ENCODE measurements at regions not wholly inside any gene's neighbourhood (a gene's known extent, or its start where the extent isn't known, plus 50 kb on each side); places are given as distances from the start of the nearest gene placed in this dataset.
"Not testable (repeated sequence)": the region's sequence is repeated elsewhere in the genome, so short reads cannot be mapped to it uniquely, and the experiment has no call there.

DNA sequence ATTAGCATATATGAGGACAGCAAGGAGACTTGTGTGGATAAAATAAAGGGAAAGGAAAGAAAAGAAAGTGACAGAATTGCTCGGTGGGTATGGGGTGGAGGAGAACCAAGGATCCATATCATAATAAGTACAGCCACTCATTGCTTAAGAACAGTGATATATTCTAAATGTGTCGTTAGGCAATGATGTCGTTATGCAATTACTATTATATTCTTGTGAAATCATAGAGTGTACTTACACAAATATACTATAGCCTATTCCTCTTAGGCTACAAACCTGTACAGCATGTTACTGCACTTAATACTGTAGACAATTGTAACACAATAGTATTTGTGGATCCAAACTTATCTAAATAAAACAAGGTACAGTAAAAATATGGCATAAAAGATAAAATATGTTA lies 271.1 kb downstream of the CCER1 start:
- no peak for DNase-seq

DNA sequence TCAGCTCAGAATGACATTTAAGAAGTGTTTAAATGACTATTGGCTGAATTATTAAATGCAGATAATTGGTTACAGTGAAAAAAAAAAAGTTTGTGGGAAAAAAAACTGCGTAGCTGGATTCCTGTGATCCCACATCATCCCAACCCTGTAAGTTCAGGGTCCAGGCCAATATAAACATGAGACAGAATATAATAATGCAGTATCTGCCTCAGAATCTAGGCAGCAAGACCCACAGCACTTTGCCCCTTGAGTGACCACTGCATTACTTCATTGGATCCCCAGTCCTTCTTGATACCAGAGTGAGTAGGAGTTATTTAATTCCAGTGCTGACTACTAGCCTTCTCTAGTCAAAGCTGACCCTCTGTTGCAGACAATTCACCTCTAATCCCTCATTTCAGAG lies 272.6 kb downstream of the CCER1 start:
- no peak for DNase-seq

DNA sequence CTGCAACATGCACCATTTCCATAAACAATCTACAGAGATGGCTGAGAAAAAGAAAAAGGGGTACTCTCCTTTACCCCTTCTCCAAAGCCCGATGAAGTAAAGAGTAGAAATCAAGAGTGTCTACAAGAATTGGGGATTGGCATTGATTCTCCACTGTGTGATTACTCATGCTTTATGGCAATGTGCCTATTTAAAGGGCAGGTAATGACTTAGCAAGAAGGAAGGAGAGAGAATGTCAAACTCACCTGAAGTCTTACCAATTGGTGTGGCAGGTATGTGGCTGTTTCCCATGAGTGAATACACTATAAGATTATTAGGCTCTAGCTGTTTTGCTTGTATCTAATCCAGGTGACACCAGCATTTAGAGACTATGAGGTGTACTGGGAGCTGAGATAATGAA lies 275.3 kb downstream of the CCER1 start:
- DNase-seq: no peak

DNA sequence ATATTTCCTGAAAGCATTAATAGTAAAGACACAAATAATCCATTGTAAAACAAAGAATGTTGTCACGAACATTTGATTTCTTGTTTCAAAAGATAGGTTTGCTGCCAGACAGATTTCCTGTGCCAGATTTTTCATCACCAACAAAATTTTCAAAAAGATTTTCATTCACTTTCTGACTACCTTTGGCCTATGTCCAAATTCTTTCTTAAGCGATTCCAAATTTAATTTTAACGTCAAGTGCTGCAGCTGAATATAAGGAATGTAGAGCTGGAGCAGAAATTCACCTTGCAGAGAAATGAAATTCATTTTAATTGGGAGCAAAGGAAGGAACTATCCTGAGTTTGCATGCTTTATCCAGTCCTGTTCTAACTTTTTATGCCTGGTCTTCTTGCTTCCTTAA lies 277.4 kb downstream of the CCER1 start:
- DNase-seq: no peak

DNA sequence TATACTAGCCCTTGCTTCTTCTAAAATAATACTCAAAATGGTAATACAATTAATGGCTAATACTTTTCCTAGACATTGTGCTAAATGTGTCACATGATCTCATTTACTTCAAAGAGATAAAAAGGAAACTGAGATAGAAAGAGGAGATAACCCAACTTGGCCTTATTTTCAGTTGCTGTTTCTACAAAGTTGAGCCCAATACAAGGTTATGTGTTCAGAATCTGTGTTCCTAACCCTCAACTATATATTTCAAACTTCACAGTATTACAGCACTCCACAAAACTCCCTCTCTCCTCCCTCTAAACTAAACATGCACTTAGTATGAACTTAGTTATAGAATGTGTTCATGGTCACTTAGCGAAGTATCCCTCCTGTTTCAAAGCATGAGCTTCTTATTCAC lies 277.9 kb downstream of the CCER1 start:
- no peak for DNase-seq

DNA sequence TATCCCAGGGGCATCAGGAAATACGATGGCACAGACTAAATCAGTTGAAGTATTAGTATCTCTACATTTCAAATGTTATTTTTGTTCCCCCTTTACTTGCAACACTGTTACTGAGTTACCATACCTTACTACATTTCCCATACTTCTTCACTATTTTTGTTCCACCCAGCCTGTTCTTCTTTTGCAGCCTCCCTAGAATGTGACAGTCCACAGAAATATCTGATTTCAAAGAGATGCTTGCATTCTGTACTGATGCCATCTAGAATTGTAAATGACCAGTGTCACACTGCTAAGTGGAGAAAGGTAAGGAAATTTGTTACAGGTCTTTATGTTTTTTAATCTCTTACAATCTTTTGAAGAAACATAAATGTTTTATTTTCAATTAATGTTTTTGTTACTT lies 279.9 kb downstream of the CCER1 start:
- DNase-seq: no peak

DNA sequence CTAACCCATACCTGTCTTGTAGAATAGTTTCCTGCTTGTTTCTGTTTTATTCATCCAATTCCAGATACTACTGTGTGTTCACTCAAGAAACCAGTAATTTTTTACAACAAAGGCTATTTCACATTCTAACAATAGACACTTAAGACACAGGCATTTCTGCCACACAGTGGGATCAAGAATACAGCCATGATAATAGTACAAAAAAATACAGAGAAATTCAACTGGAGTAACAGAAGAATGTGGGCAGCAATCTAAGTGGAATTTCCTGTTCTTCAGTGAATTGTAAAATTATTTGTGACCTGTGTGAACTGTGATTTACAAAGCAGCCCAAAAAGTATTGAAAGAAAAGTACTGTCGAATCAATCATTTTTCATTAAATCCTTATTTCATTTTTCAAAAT lies 282.9 kb downstream of the CCER1 start:
- DNase-seq: no peak

DNA sequence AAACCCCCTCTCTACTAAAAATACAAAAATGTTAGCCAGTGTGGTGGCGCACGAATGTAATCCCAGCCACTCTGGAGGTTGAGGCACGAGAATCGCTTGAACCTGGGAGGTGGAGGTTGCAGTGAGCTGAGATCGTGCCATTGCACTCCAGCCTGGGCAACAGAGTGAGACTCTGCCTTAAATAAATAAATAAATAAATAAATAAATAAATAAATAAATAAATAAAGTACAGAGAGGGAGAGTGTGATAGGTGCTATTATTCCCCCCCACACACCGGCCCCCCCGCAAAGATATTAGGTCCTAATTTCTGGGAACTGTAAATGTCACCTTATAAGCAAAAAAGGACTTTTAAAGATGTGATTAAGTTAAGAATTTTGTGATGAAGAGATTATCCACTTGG lies 291.0 kb downstream of the CCER1 start:
- not testable (repeated sequence) for DNase-seq

DNA sequence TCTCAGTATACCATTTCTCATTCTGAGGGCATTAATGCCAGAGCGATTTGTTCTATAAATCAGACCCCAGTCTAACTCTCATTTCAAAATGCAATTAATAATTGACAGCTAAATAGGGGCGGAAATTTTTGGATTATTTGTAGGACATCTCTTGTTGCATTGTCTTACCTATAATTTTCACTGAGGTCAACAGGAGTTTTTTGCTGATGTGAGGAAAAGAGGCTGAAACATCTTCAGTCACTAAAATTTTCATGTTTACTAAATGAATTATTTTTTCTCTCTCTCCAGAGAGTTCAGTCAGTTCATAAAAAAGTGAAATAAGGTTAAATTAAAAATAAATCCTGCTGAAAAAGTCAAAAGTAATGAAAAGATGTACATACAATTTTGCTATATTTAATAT lies 295.9 kb downstream of the CCER1 start:
- DNase-seq: no peak

DNA sequence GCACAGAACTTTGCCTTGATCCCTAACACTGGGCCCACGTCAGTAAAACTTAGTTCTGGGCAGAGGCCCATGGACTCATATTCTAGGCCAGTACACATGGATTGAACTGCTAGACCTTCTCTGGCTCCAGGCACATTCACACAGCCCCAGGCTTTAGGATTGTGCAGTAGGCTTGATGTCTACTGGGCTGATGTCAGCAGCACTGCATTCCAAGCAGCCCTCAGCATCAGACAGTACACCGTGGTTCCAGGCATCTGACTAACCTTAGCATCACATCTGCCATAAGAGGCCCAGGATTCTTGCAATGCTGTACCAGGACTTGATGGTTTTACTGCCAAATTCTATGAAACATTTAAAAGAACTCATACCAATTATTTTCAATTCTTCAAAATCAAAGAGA lies 301.9 kb downstream of the CCER1 start:
- DNase-seq: no peak

DNA sequence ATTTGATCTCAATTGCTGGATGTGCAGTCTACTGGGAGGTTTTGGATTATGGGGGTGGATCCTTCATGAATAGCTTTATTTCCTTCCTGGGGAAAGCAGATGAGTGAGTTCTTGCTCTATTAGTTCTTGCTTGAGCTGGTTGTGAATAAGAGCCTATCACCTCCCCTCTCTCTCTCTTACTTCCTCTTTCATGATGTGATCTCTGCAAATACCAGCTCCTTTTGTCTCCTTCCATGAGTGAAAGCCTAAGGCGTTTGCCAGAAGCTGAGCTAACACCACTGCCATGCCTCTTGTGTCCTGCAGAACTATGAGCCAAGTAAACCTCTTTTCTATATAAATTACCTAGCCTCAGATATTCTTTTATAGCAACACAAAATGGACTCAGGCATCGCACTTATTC lies 302.7 kb downstream of the CCER1 start:
- DNase-seq: no peak

DNA sequence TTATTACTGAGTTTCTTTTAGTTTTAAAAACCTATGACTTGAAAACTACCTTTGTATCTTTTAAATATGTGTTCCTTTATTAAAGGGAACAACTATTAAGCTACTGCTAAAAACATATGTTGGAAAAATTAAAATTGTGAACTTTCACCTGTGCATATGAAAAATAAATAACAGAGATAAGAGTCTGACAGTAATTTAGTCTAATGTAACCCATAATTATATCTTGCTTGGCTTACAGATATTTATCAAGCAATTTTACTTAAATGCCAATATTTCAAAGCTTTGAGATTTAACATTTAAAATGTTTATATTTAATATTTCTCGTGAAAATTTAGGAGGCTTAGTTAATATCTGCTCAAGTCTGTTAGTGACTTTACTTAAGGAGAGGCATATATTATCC lies 309.8 kb downstream of the CCER1 start:
- DNase-seq: no peak

DNA sequence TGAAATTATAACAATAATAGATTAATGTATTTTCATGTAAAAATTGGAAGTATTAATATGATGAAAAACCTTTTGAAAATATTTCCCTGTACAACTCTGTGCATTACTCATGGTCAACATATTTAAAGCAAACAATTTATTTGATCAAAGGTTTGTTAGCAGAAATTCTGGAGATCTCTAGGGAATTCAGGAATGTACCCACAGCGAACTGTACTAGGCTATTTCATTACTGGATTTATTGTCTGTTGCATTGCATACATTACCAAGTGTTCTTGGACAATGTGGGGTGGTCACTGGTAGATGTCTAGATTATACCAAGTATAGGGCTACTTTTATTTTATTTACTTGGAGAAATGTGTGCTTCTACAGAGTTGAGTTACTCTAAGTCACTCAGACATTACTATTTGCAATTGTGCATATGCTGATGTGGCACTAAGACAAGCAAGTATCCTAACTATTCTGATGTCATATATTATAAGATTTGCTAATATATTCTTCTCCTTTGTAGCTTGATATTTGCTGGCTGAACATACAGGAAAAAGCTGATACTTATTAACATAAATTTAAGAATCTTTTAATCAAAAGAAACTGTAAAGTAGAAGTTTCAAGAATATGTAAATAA lies 323.3 kb downstream of the CCER1 start:
- DNase-seq: no peak

DNA sequence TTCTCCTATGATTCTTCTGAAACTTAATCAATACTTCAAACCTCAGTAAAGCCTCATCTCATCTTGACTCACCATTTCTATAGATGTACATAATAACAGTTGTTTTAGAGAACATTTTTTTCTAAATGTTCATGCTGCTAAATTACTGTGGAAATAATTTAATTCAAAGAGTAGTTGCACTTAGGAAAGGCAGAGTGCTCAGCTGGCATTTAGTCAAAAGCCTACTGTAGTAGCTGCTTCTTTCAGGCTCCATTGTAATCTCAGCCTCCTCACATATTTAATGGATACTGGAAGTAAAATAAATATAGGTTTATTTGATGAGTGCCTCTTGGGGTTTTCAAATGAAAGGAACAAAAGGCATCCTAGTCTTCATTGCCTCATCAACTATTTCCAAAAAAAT lies 325.0 kb downstream of the CCER1 start:
- DNase-seq: no peak

DNA sequence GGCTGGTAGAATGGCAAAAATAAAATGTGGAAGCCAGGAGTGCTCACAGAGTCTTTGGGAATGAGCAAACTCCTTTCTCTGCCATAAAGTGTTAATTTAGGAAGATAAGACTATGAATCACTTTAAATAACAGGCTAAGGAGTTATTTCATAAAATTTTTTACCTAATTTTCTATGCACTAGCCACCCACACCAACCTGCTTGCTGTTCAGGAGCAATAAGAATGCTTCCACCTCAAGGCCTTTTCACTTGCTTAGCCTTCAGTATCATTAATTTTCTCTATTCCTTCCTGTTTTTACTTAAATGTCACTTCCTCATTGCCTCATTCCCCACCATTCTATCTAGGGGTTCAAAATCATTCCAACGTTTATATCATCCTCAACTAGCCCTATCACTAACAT lies 326.8 kb downstream of the CCER1 start:
- no peak for DNase-seq

DNA sequence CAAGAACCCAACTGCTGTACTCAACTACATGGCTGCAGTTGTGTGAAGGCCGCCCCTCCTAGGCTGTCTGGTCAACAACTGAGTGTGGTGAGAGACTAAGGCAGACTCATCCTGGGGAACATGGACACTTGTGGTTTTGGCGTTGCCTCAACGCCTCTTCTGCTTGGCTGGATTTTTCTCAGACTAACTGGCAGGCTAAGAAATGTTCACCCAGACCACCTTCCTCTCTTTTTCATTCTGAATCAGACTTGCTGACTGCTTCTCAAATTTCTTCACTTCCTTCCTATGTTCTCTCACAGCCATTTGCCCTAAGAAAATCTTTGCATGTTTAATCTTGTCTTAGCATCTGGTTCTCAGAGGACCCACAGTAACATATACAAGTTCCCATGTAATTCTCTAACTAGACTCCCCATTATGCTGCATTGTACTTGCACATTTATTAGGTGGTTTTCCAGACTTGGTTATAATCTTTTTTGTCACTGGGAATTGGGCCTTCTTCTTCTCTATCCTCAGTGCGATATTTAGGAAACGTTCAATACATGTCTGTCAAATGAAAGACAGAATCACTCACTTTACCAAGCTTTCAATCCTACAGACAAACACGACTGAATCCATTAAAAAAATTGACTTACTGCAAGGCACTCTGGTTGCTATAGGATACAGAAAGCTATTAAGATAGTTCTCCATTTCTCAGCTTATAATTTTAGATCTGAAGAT lies 327.6 kb downstream of the CCER1 start:
- DNase-seq: no peak

DNA sequence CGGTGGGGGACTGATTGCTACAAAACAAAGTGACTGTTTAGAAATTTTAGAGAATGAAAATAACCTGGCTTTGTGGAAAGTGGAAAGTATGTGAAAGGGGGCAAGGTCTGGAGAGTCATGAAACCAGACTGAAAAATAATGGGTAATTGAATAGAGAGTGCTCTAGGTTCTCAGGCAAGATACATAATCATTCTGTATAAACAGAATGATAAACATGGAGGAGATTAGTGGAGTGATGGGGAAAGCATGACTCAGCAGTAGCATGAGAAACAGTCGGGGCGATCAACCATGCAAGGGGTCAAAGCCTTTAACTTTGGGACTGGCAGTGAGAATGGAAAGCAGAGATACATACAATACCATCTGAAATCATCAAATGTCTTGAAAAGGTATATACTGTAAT lies 332.5 kb downstream of the CCER1 start:
- DNase-seq: no peak

DNA sequence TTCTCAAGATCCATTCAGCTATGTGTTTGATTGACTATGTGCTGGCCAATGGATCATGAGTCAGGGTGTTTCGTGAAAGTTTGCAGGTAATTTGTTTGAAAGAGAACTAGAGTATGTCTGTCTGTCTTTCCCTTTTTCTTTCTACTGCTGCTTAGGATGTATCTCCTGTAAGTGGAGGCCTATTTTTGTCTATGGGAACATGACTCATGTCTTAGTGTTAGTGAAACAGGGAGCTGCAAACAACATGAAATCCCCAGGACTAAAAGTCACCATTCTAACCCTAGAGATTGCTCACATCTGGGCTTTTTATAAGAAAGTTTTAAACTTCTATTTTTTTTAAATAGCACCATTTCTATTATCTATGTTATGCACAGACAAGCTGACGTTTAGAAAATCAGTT lies 333.0 kb downstream of the CCER1 start:
- DNase-seq: no peak

DNA sequence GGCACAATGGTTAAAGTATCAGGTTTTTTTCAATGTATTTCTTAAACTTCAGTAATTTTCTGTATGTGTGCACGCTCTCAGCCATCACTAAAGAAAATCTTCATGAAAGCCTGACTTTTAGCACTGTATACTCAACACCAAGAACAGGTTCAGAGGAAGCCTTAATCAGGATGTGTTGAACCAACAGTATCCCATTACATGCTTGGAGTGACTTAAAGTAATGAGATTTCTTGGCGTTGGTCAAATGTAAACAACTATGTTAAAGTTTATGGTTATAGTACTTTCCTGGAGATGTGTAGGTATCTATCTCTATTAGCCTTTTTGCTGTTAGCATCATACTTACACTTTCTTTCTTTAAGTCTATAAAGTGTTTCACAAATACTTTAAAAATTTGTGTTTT lies 335.0 kb downstream of the CCER1 start:
- no peak for DNase-seq

DNA sequence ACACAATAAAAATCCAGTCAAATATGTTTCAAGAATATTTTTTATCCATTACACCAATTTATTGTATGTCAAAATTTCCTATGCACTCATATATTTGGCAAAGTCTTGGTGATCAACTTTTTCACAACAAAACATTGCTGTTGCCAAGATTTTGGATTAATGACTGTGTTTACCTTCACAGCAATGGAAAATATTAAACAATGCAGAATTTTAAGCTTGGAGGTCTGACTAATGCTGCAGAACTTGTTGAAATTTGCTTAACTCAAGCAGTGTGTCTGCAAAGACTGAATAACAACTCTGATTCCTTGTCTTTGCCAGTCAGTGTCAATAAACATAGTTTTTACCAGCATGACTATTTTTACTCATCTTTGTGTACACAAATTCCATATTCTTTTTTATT lies 336.4 kb downstream of the CCER1 start:
- DNase-seq: no peak

DNA sequence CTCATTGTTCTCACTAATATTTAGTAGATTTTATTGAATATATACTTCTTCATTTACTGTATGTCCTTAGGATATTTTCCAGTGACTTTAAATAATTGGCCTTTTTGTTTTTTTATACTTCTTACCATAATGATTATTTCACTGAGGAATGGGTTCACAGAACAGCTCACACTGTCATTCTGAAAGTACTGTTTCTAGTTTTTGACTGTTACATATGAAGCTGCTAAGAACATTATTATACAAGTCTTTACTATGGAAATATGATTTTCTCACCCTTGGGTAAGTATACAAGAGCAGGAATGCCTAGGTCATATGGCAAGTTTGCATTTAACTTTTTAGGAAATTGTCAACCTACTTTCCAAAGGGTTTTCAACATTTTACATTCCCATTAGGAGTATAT lies 343.1 kb downstream of the CCER1 start:
- no peak for DNase-seq

DNA sequence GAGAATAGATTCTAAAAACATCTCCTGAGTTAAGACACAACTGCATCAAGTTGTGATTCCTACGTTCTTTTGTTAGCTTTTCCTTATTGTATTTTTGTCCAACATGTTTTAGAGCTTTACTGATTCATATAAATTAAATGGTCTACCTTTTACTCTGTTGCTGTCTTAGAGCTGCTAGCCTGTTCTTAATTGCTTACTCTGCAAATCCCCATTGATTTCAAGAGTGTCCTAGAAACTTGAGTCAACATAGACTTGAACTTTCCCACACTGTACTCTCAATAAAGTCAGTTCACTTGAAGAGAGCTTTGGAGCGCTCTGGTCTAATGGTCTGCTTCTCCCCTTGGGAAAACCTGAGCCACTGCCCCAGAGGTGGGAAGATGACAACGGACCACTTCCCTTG lies 343.9 kb downstream of the CCER1 start:
- DNase-seq: no peak

DNA sequence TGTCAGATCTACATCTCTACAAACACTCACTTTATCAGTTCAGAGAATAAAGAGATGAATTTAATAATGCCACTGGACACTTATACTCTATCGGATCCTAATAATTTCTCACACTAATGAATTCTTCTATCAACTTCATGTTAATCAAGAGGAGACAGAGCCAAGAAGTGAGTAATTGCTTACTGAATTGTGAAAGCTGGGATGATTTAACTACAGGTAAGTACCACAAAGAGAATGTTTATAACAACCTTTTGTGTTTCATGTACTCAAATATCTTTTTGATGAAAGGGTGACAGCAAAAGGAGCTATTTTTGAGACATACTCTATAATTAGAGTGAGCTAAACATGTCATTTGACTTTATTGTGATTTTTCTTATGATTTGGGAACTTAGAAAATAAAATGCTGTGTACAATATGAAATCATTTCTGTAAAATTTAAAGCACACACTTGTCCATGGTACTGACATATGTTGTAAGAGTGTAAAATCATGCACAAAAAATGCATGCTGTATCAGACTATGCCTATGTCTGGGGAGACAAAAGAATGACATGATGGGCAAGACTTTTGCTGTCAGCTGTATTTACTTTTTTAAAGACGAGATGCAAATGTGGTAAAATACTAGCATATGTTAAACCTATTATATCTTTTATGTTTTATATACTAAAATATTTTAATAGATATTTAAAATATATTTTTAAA lies 361.2 kb downstream of the CCER1 start:
- no peak for DNase-seq

DNA sequence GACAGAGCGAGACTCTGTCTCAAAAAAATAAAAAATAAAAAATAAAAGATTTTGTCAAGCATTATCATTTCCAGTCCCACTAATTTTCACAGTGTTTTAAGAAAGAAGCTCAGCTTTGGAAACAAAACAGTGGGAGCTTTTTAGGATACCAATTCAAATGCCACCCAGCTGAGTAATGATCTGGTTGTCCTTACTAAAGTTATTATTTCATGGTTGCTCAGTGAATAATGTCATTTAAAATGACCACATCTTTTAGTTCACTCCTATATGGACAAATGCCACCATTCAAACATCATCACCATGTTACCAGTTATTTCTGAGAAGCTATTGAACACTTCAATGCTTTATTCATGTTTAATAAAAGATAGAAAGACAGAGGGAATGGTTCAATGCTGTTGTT lies 365.0 kb downstream of the CCER1 start:
- no peak for DNase-seq

All from SHP77 (cell line).